HG02610 (cell line): ENCODE measurements at regions not wholly inside any gene's neighbourhood (a gene's known extent, or its start where the extent isn't known, plus 50 kb on each side); places are given as distances from the start of the nearest gene placed in this dataset.

Experiments
- ATAC-seq: cut with Tn5 transposase; IDR thresholded peaks from one replicate; pipeline ENCODE4 v1.9.1; 2021; ENCODE audit warnings: mild to moderate bottlenecking, moderate library complexity; ENCODE audit not compliant: unreplicated experiment

- no peak for ATAC-seq
Measured at GRCh38 chr3:101946906-101947305, 97.6 kb downstream of the NFKBIZ start.

- ATAC-seq: peak; percentile 86
Measured at GRCh38 chr3:101950510-101950909, 101.2 kb downstream of the NFKBIZ start.

GRCh38 chr3:101950985-101951733, 101.8 kb downstream of the NFKBIZ start:
- ATAC-seq: peak; percentile 26

GRCh38 chr3:101954361-101954760, 105.0 kb downstream of the NFKBIZ start:
- no peak for ATAC-seq

- ATAC-seq: no peak
Measured at GRCh38 chr3:101954936-101955335, 105.6 kb downstream of the NFKBIZ start.

- no peak for ATAC-seq
Measured at GRCh38 chr3:101962055-101962454, 112.7 kb downstream of the NFKBIZ start.

- no peak for ATAC-seq
Measured at GRCh38 chr3:101963902-101964362, 114.6 kb downstream of the NFKBIZ start.

- ATAC-seq: no peak
Measured at GRCh38 chr3:101964861-101965260, 115.5 kb downstream of the NFKBIZ start.

GRCh38 chr3:101966226-101966625, 116.9 kb downstream of the NFKBIZ start:
- ATAC-seq: no peak

- no peak for ATAC-seq
Measured at GRCh38 chr3:101970212-101970611, 120.9 kb downstream of the NFKBIZ start.

GRCh38 chr3:101970905-101971304, 121.6 kb downstream of the NFKBIZ start:
- no peak for ATAC-seq

GRCh38 chr3:101972430-101973162, 123.3 kb downstream of the NFKBIZ start:
- no peak for ATAC-seq

GRCh38 chr3:101973163-101973505, 123.8 kb downstream of the NFKBIZ start:
- ATAC-seq: no peak

GRCh38 chr3:101975415-101975814, 126.1 kb downstream of the NFKBIZ start:
- ATAC-seq: peak; percentile 57

GRCh38 chr3:101976473-101976872, 127.2 kb downstream of the NFKBIZ start:
- peak; percentile 68 for ATAC-seq

GRCh38 chr3:101978348-101978747, 129.0 kb downstream of the NFKBIZ start:
- ATAC-seq: no peak

GRCh38 chr3:101979033-101979432, 129.7 kb downstream of the NFKBIZ start:
- ATAC-seq: no peak

- no peak for ATAC-seq
Measured at GRCh38 chr3:101984356-101984755, 135.0 kb downstream of the NFKBIZ start.

GRCh38 chr3:101988596-101988995, 139.3 kb downstream of the NFKBIZ start:
- ATAC-seq: peak; percentile 37

- no peak for ATAC-seq
Measured at GRCh38 chr3:101989578-101990200, 140.4 kb downstream of the NFKBIZ start.

- ATAC-seq: no peak
Measured at GRCh38 chr3:101992863-101993262, 143.5 kb downstream of the NFKBIZ start.

- ATAC-seq: no peak
Measured at GRCh38 chr3:101994386-101994785, 145.1 kb downstream of the NFKBIZ start.
